ENCODE measurements at regions not wholly inside any gene's neighbourhood (a gene's known extent, or its start where the extent isn't known, plus 50 kb on each side); places are given as distances from the start of the nearest gene placed in this dataset.

DNA sequence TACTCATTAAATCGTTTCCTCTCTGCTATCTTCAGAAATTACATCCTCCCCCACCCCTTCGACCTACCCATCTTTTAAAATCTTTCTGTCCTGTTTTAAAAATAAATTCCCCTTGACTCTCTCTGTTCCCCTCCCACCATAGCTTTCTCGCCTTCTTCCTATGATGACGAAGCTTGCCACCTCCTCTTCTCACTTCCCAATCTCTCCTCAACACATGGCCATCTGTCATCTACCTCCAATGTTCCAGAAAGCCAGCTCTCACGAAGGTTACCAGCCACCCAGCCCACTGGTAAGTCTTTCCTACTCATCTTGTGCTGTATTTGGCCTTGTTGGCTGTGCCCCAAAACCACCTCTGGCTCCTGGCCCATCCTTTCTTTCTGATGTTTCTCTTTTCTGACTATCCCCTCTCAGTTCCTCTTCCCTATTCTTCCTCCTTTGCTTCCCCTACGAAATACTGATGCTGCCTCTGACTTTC lies 346.3 kb downstream of the ENC1 start:
- Mint-ChIP-seq H3K27ac (ENCODE audit: unreplicated experiment) (no peak overlapping the region), H3K36me3 (ENCODE audit: low read depth, unreplicated experiment) (no peaks in the 10 kb centered on the region), H3K4me1 (ENCODE audit: unreplicated experiment) (peaks cover 7% of the 10 kb centered on the region), H3K4me3 (ENCODE audit: unreplicated experiment) (no peak overlapping the region), H3K27me3 (ENCODE audit: unreplicated experiment) (no peaks in the 10 kb centered on the region), H3K9me3 (ENCODE audit: unreplicated experiment) (no peaks in the 10 kb centered on the region)
- DNase-seq (ENCODE audit: low spot score), result no peak
- no peak for TF ChIP-seq CTCF (IDR thresholded peaks at IDR 0.05; ENCODE audit: unreplicated experiment)

DNA sequence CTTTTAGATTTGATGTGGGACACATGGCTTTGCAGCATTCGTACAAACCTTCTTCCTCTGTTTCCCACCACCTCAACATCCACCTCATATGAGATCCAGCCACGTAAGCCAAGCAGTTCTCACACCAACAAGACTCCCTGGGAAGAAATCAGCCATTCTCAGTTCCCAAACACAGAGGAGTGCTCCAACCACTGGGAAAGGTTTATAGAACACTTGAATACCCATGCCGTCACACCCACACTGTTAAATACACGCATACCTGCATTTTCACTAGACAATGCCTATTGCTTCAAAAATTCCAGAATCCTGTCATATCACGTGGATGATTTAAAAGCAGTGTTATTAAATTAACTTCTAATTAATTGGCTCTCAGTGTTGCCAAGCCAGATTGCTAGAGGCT lies 347.3 kb downstream of the ENC1 start:
- Mint-ChIP-seq H3K4me1 (ENCODE audit: unreplicated experiment) (peaks cover 7% of the 10 kb centered on the region), H3K4me3 (ENCODE audit: unreplicated experiment) (no peak overlapping the region), H3K36me3 (ENCODE audit: low read depth, unreplicated experiment) (no peaks in the 10 kb centered on the region), H3K27me3 (ENCODE audit: unreplicated experiment) (no peaks in the 10 kb centered on the region), H3K27ac (ENCODE audit: unreplicated experiment) (no peak overlapping the region), H3K9me3 (ENCODE audit: unreplicated experiment) (no peaks in the 10 kb centered on the region)
- no peak for DNase-seq (ENCODE audit: low spot score)
- no peak for TF ChIP-seq CTCF (IDR thresholded peaks at IDR 0.05; ENCODE audit: unreplicated experiment)

DNA sequence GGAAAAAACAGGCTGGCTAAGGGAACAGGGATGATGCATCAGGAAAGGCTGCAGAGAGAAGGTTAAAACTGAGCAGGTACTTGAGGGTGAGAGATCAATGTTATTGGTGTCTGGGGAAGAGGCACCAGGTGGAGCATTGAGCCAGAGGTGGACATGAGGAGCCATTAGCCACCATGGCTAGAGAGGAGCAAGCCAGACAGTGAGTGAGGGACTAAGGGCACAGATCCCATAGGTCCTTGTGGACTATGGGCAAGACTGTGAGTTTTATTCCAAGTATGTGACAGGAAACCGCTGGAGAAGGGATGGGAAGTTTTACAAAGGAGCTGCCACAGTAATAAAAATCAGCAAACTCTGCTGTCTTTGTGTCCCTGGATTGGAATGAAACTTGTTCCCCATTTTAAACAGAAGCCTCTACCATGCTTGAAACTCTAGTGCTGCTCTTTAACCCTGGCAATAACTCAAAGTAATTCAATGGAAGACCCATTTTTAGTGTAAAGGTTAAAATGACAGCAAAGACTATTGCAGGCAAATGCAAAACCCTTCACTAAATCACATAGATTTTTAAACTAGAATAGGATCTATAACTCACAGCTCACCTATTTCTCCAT lies 349.8 kb downstream of the ENC1 start:
- H3K4me3 Mint-ChIP-seq (ENCODE audit: unreplicated experiment), result no peak overlapping the region
- H3K9me3 Mint-ChIP-seq (ENCODE audit: unreplicated experiment), result no peaks in the 10 kb centered on the region
- no peaks in the 10 kb centered on the region for H3K27me3 Mint-ChIP-seq (ENCODE audit: unreplicated experiment)
- H3K36me3 Mint-ChIP-seq (ENCODE audit: low read depth, unreplicated experiment), result no peaks in the 10 kb centered on the region
- H3K4me1 Mint-ChIP-seq (ENCODE audit: unreplicated experiment), result peaks cover 7% of the 10 kb centered on the region
- peak overlapping the region; percentile 10 for H3K27ac Mint-ChIP-seq (ENCODE audit: unreplicated experiment)
- no peak for DNase-seq (ENCODE audit: low spot score)
- TF ChIP-seq CTCF (IDR thresholded peaks at IDR 0.05; ENCODE audit: unreplicated experiment), result no peak

GRCh38 chr5:74289691-74290090 lies 350.8 kb downstream of the ENC1 start:
- TF ChIP-seq CTCF (IDR thresholded peaks at IDR 0.05; ENCODE audit: unreplicated experiment), result no peak
- Mint-ChIP-seq H3K4me1 (ENCODE audit: unreplicated experiment) (peaks cover 7% of the 10 kb centered on the region), H3K36me3 (ENCODE audit: low read depth, unreplicated experiment) (no peaks in the 10 kb centered on the region), H3K9me3 (ENCODE audit: unreplicated experiment) (no peaks in the 10 kb centered on the region), H3K27ac (ENCODE audit: unreplicated experiment) (no peak overlapping the region), H3K27me3 (ENCODE audit: unreplicated experiment) (no peaks in the 10 kb centered on the region), H3K4me3 (ENCODE audit: unreplicated experiment) (no peak overlapping the region)
- DNase-seq (ENCODE audit: low spot score), result no peak

DNA sequence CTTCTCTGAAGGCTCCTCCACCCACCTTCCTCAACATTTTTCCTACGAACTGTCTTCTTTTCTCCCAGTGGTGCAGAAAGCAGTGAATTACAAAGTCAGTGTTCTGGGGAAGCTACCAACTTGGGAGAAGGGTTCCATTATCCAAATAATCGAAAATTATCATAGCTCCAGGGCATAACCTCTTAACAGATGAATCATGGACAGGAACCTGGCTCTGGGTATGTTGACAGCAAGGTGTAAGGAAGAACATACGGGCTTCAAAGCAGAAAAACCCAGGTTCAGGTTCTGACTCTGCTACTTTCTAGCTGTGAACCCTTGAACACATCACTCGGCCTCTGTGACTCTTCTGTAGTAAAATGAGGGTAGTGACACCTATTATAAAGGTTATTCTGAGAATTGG lies 351.3 kb downstream of the ENC1 start:
- no peak for DNase-seq (ENCODE audit: low spot score)
- no peak for TF ChIP-seq CTCF (IDR thresholded peaks at IDR 0.05; ENCODE audit: unreplicated experiment)
- Mint-ChIP-seq H3K4me1 (ENCODE audit: unreplicated experiment) (peaks cover 7% of the 10 kb centered on the region), H3K4me3 (ENCODE audit: unreplicated experiment) (no peak overlapping the region), H3K27ac (ENCODE audit: unreplicated experiment) (no peak overlapping the region), H3K27me3 (ENCODE audit: unreplicated experiment) (peaks cover 1% of the 10 kb centered on the region), H3K36me3 (ENCODE audit: low read depth, unreplicated experiment) (no peaks in the 10 kb centered on the region), H3K9me3 (ENCODE audit: unreplicated experiment) (no peaks in the 10 kb centered on the region)

Measured in endothelial cell (in vitro differentiated cells).